Fibroblast of the aortic adventitia (primary cell): ENCODE measurements at regions not wholly inside any gene's neighbourhood (a gene's known extent, or its start where the extent isn't known, plus 50 kb on each side); places are given as distances from the start of the nearest gene placed in this dataset.

Experiments used
- DNase-seq: peaks from one replicate; pipeline ENCODE4 v3.0.0-alpha.2; 2010; ENCODE audit warnings: low read depth
- H3K4me3 ChIP-seq: 2 replicates; pipeline ENCODE4 v1.5.1; 2011; ENCODE audit warnings: low read depth, mild to moderate bottlenecking, control low read depth, low read length, moderate library complexity
- CTCF ChIP-seq: IDR thresholded peaks from 2 replicates; pipeline ENCODE4 v1.5.1; 2011; ENCODE audit warnings: mild to moderate bottlenecking, low read length, control low read depth, inconsistent platforms; ENCODE audit not compliant: insufficient read depth

DNA sequence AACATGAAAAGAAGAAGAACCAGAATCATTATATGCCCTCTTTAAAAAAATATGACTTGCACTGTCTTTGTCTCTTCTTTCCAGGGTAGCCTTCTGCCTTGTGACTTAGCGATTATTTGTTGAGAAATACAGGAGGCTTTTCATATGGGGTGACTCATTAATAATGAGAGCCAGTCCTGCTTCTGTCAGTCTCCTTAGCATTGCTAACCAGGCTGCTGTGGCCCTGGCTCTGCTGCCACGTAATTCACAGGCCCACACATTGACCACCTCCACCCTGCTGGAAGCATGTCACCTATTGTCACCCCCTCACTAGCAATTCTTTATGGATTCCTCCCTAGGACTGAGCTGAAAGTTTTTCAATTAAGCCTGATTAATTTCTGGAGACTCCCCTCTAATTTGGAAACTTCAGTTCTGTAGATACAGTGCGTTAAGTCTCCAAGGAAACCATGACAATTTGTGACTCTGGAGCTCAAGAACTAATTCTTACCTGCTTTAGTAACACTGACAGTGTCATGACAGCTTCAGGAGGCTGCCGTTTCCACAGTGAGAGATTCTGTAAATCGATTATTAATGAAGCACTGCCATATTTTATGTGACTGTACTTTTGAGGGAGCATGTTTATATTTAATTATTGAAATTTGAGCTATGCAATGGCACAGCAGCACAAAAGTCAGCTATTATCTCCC lies 267.9 kb upstream of the SP8 start:
- no peak for DNase-seq
- no peak overlapping the region for H3K4me3 ChIP-seq
- no peak for TF ChIP-seq CTCF

DNA sequence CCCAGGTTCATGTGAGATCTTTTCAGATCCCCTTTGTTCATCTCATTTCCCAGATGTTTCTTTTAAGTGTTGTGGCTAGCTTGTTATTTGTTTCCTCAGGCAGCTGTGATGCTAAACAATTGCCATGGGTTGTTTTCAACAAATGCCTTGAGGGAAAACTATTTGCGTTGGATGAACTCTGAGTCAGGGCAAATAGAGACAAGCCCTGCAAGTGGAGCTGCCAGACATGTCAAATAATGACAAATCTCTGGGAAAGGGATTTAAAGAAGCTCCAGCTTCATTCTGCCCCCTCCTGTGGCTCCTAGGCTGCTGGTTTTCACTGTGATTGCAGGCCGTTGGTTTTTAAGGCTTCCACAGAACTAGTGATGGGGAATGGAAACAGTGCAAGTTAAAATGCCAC lies 272.4 kb upstream of the SP8 start:
- H3K4me3 ChIP-seq: no peak overlapping the region
- DNase-seq: no peak
- TF ChIP-seq CTCF: no peak

DNA sequence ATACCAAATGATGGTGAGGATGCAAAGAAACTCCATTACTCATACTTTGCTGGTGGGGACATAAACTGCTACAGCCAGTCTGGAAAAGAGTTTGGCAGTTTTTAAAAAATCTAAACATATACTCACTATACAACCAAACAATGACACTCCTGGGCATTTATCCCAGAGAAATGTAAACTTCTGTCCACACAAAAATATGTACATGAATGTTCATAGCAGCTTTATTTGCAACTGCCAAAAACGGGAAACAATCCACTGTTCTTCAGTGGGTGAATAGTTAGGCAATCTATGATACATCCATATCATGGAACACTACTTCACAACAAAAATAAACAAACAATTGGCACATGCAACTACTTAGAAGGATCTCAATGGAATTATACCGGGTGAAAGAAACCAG lies 276.4 kb upstream of the SP8 start:
- H3K4me3 ChIP-seq: no peak overlapping the region
- no peak for TF ChIP-seq CTCF

DNA sequence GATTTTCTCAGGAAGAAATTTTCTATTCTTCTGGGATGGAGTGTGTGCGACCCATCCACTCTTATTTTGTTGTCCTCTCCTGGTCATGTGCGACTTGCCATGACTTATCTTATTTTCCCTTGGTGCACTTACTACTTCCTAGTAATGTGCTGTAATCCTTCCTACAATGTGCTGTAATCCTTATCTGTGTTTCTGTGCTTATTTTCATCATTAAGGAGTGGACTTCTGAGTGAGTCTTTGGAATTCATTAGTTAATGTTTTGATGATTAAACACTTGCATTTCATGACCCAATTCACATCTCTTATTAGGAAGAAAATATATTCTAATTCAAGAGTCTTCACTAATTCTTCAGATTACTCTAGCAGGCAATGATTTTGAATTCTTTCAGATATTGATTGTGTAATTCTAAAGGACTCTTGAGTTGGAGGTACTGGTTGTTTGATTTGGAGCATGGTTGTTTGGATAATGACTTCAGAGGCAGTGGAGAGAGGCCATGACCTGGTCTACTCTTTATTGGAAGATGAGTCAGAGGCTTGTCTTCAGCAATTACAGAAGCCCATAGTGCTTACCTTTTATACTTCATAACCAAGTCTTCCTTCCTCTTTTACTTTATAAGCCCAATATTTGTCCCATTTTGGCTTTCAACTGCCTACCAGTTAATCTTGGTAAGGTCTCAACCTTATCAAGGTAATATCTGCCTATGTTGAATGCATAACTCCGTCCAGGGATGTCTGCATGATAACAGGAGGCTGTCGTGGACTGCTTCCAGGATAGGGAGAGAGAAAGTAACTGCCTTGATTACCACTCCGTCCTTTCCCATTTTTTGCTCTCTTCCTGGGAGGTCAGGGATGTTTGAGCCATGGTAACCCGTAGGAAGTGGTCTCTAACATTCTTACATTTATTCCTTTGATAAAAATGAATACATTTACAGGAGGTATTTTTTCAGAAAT lies 278.3 kb upstream of the SP8 start:
- DNase-seq: no peak
- TF ChIP-seq CTCF: no peak
- no peak overlapping the region for H3K4me3 ChIP-seq

More for the DNA sequence above, 276.4 kb upstream of the SP8 start:
- DNase-seq: no peak

DNA sequence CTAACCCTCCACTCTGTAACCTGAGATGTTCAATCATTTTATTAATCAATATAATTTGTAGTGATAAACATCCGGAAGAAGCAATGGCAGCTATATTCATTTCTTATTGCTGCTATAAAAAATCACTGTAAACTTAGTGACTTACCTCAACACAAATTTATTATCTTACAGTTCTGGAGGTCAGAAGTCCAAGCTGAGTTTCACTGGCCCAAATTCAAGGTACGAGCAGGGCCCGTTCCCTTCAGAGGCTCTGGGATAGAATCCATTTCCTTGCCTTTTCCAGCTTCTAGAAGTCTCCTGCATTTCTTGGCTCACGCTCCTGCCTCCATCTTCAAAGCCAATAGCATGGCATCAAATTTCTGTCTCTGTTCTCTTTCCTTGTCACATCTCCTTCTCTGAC lies 279.5 kb upstream of the SP8 start:
- H3K4me3 ChIP-seq: no peak overlapping the region
- no peak for DNase-seq
- TF ChIP-seq CTCF: no peak

GRCh38 chr7:21067216-21067615 lies 280.5 kb upstream of the SP8 start:
- no peak for DNase-seq
- no peak overlapping the region for H3K4me3 ChIP-seq
- TF ChIP-seq CTCF: no peak
